HG02852 (cell line): ENCODE measurements at regions not wholly inside any gene's neighbourhood (a gene's known extent, or its start where the extent isn't known, plus 50 kb on each side); places are given as distances from the start of the nearest gene placed in this dataset.
"Not testable (repeated sequence)": the region's sequence is repeated elsewhere in the genome, so short reads cannot be mapped to it uniquely, and the experiment has no call there.

Experiments used
- ATAC-seq: cut with Tn5 transposase; IDR thresholded peaks from one replicate; pipeline ENCODE4 v1.9.1; 2021; ENCODE audit warnings: mild to moderate bottlenecking, moderate library complexity; ENCODE audit not compliant: unreplicated experiment

GRCh38 chr2:156254637-156255067 is 77.9 kb downstream of the NR4A2 start:
- not testable (repeated sequence) for ATAC-seq

GRCh38 chr2:156253765-156254164 is 78.8 kb downstream of the NR4A2 start:
- no peak for ATAC-seq

- ATAC-seq, result no peak
Measured at GRCh38 chr2:156242874-156243273, 89.6 kb downstream of the NR4A2 start.

- no peak for ATAC-seq
Measured at GRCh38 chr2:156237558-156237957, 95.0 kb downstream of the NR4A2 start.

GRCh38 chr2:156229724-156230362 is 102.7 kb downstream of the NR4A2 start:
- ATAC-seq, result no peak

GRCh38 chr2:156223328-156223727 is 109.2 kb downstream of the NR4A2 start:
- ATAC-seq, result not testable (repeated sequence)

GRCh38 chr2:156221703-156222102 is 110.8 kb downstream of the NR4A2 start:
- no peak for ATAC-seq

GRCh38 chr2:156219491-156220100 is 112.9 kb downstream of the NR4A2 start:
- ATAC-seq, result no peak

GRCh38 chr2:156215656-156216055 is 116.9 kb downstream of the NR4A2 start:
- ATAC-seq, result no peak

GRCh38 chr2:156211318-156211717 is 121.2 kb downstream of the NR4A2 start:
- no peak for ATAC-seq

- ATAC-seq, result no peak
Measured at GRCh38 chr2:156206355-156206754, 126.2 kb downstream of the NR4A2 start.

- no peak for ATAC-seq
Measured at GRCh38 chr2:156199588-156199987, 132.9 kb downstream of the NR4A2 start.

GRCh38 chr2:156196031-156196430 is 136.5 kb downstream of the NR4A2 start:
- no peak for ATAC-seq

- peak; percentile 83 for ATAC-seq
Measured at GRCh38 chr2:156192468-156192867, 140.1 kb downstream of the NR4A2 start.

GRCh38 chr2:156191527-156191926 is 141.0 kb downstream of the NR4A2 start:
- no peak for ATAC-seq

GRCh38 chr2:156190517-156190916 is 142.0 kb downstream of the NR4A2 start:
- no peak for ATAC-seq

GRCh38 chr2:156189584-156189983 is 142.9 kb downstream of the NR4A2 start:
- ATAC-seq, result no peak

GRCh38 chr2:156189143-156189542 is 143.4 kb downstream of the NR4A2 start:
- no peak for ATAC-seq

GRCh38 chr2:156182132-156182531 is 150.4 kb downstream of the NR4A2 start:
- ATAC-seq, result no peak

- no peak for ATAC-seq
Measured at GRCh38 chr2:156181208-156181607, 151.3 kb downstream of the NR4A2 start.

GRCh38 chr2:156177654-156178053 is 154.9 kb downstream of the NR4A2 start:
- ATAC-seq, result no peak

- no peak for ATAC-seq
Measured at GRCh38 chr2:156175946-156176345, 156.6 kb downstream of the NR4A2 start.

GRCh38 chr2:156170929-156171328 is 161.6 kb downstream of the NR4A2 start:
- ATAC-seq, result no peak
